Heart left ventricle (tissue), 16 donors: ENCODE measurements at regions not wholly inside any gene's neighbourhood (a gene's known extent, or its start where the extent isn't known, plus 50 kb on each side); places are given as distances from the start of the nearest gene placed in this dataset.

Experiments
- ATAC-seq, 4 donors: fragments of 200-7000 bp; cut with Tn5 transposase; one replicate each; pipeline ENCODE4 v1.9.1; 2020 to 2022; ENCODE audit warnings: moderate library complexity in 4 of 4, mild to moderate bottlenecking in 3 of 4, moderate number of reproducible peaks in 1 of 4
- DNase-seq, 5 donors: peaks; one replicate each; pipeline ENCODE4 v3.0.0-alpha.2; 2020
- H3K27ac ChIP-seq, 12 donors: fragments of 200-600 bp; sonication (generic) in 4 of 12; one replicate each; pipeline versions ENCODE4 v1.5.0 to v1.8.0; 2016 to 2022; ENCODE audit warnings: mild to moderate bottlenecking in 2 of 12
- H3K27me3 ChIP-seq, 9 donors: fragments of 200-600 bp; sonication (generic) in 2 of 9; one replicate each; pipeline versions ENCODE4 v1.5.1 to v1.8.0; 2016 to 2022; ENCODE audit warnings: mild to moderate bottlenecking in 3 of 9
- H3K36me3 ChIP-seq, 9 donors: fragments of 200-600 bp; sonication (generic) in 2 of 9; one replicate each; pipeline versions ENCODE4 v1.5.0 to v1.8.0; 2018 to 2022; ENCODE audit warnings: mild to moderate bottlenecking in 2 of 9
- H3K4me1 ChIP-seq, 12 donors: fragments of 200-600 bp; sonication (generic) in 4 of 12; one replicate each; pipeline versions ENCODE4 v1.5.0 to v1.8.0; 2016 to 2022; ENCODE audit warnings: mild to moderate bottlenecking in 3 of 12
- H3K4me3 ChIP-seq, 12 donors: fragments of 200-600 bp; sonication (generic) in 4 of 12; one replicate each; pipeline versions ENCODE4 v1.5.0 to v1.8.0; 2017 to 2022; ENCODE audit warnings: mild to moderate bottlenecking in 9 of 12, moderate library complexity in 4 of 12
- H3K9me3 ChIP-seq, 12 donors: fragments of 200-600 bp; sonication (generic) in 4 of 12; one replicate each; pipeline versions ENCODE4 v1.5.0 to v1.8.0; 2016 to 2022; ENCODE audit warnings: mild to moderate bottlenecking in 1 of 12
- CTCF ChIP-seq, 12 donors: fragments of 200-600 bp; sonication (generic) in 4 of 12; IDR thresholded peaks; one replicate each; pipeline versions ENCODE4 v1.5.0 to v1.8.0; 2018 to 2022; ENCODE audit warnings: antibody characterized with exemption in 12 of 12, mild to moderate bottlenecking in 5 of 12
- POLR2A ChIP-seq, 2 donors: fragments of 450-650 bp; IDR thresholded peaks; one replicate each; pipeline ENCODE4 v1.6.1; 2017; ENCODE audit warnings: antibody characterized with exemption in 2 of 2, mild to moderate bottlenecking in 2 of 2, moderate library complexity in 2 of 2
- WGBS, 4 donors: extraction: QIAGEN DNeasy Blood & Tissue Kit in 2 of 4; methylation state at CpG; one replicate each; pipeline versions ENCODE4 v1.1.5 to v1.1.7; 2013 to 2018; 5-methylcytosine and 5-hydroxymethylcytosine counted together
- intact Hi-C, 10 donors: fragments of 100-400 bp; cut with DNase I; formaldehyde crosslinking; loops; one replicate each; pipeline versions ENCODE4 v1.11.1 to v1.14.2; 2022
- donor health status: ischemic (EF 13 %, LVEDD 7.1; RV severe dilation, severe dysfunction).
- donor health status: healthy with polysubstance abuse.
- donor health status: DM: no; HTN: yes; CAD: no.
- donor health status: DM: no; HTN: no; CAD: no.
- donor health status: ischemic (EF 25% LVEDD 6.9; RV normal size, moderate dysfunction).
- donor health status: ischemic (EF 25% LVEDD 5.7; RV mildly dilated, moderate dysfunction).
- donor health status: healthy.
- donor health status: DM: yes; HTN: yes; CAD: no.
- donor health status: ischemic (EF 35%, LVEDD 5.7; RV mildly dilated, moderate dysfunction).
- donor health status: nonischemic (EF 11% LVEDD 7.7; RV severe dilation, severe dysfunction).
- donor health status: DM: yes; HTN: yes; CAD: no.
- donor health status: PGD.
- donor health status: ischemic (EF 29% LVEDD 5.4; RV normal size, mild dysfunction).
- donor health status: nonischemic (EF 23%, LVEDD 6.1; RV moderate dilation, normal function).

GRCh38 chr6:1110164-1110563 lies 201.7 kb upstream of the FOXQ1 start:
- H3K27me3 ChIP-seq, result peaks cover 0 to 9% (median 0%) of the 10 kb centered on the region in 9 donors
- TF ChIP-seq CTCF (IDR thresholded peaks at IDR 0.05) (no peak), POLR2A (IDR thresholded peaks at IDR 0.05) (no peak)
- H3K9me3 ChIP-seq, result peaks cover 0 to 4% (median 0%) of the 10 kb centered on the region in 12 donors
- H3K4me1 ChIP-seq, result no peaks in the 10 kb centered on the region
- no peak overlapping the region for H3K27ac ChIP-seq
- WGBS, 4 donors, result 86 to 100% (median 93%) methylated on average over 2 of the region's 2 CpGs
- intact Hi-C loops, result no loop called here
- H3K36me3 ChIP-seq, result no peaks in the 10 kb centered on the region
- no peak for ATAC-seq
- DNase-seq, result no peak
- no peak overlapping the region for H3K4me3 ChIP-seq

GRCh38 chr6:1109134-1109533 lies 202.8 kb upstream of the FOXQ1 start:
- no peaks in the 10 kb centered on the region for H3K36me3 ChIP-seq
- no peak for TF ChIP-seq CTCF (IDR thresholded peaks at IDR 0.05)
- TF ChIP-seq POLR2A (IDR thresholded peaks at IDR 0.05), result no peak
- peaks cover 0 to under 1% (median 0%) of the 10 kb centered on the region in 12 donors for H3K4me1 ChIP-seq
- DNase-seq (no peak), ATAC-seq (no peak)
- no peak overlapping the region for H3K27ac ChIP-seq
- peaks cover 0 to 4% (median 0%) of the 10 kb centered on the region in 12 donors for H3K9me3 ChIP-seq
- intact Hi-C loops, result no loop called here
- H3K4me3 ChIP-seq, result no peak overlapping the region
- 72 to 100% (median 97%) methylated on average over 2 of the region's 2 CpGs for WGBS, 4 donors
- H3K27me3 ChIP-seq, result peaks cover 0 to 9% (median 0%) of the 10 kb centered on the region in 9 donors

- H3K27ac ChIP-seq, result no peak overlapping the region
- ATAC-seq, result no peak
- DNase-seq, result no peak
- H3K4me1 ChIP-seq, result peaks cover 0 to 4% (median 0%) of the 10 kb centered on the region in 12 donors
- H3K9me3 ChIP-seq, result peaks cover 0 to 4% (median 0%) of the 10 kb centered on the region in 12 donors
- H3K36me3 ChIP-seq, result no peaks in the 10 kb centered on the region
- intact Hi-C loops, result no loop called here
- H3K4me3 ChIP-seq, result no peak overlapping the region
- peaks cover 0 to 9% (median 0%) of the 10 kb centered on the region in 9 donors for H3K27me3 ChIP-seq
- 84 to 93% (median 87%) methylated on average over 8 of the region's 8 CpGs for WGBS, 4 donors
- no peak for TF ChIP-seq POLR2A (IDR thresholded peaks at IDR 0.05)
- no peak for TF ChIP-seq CTCF (IDR thresholded peaks at IDR 0.05)
Measured at GRCh38 chr6:1108198-1108597, 203.7 kb upstream of the FOXQ1 start.

GRCh38 chr6:1107578-1107977 lies 204.3 kb upstream of the FOXQ1 start:
- peaks cover 0 to 4% (median 0%) of the 10 kb centered on the region in 12 donors for H3K9me3 ChIP-seq
- TF ChIP-seq CTCF (IDR thresholded peaks at IDR 0.05) (no peak), POLR2A (IDR thresholded peaks at IDR 0.05) (no peak)
- WGBS, 4 donors, result 80 to 91% (median 86%) methylated on average over 4 of the region's 4 CpGs
- H3K27me3 ChIP-seq, result peaks cover 0 to 9% (median 0%) of the 10 kb centered on the region in 9 donors
- no peaks in the 10 kb centered on the region for H3K36me3 ChIP-seq
- ATAC-seq (no peak), DNase-seq (no peak)
- no peak overlapping the region for H3K4me3 ChIP-seq
- intact Hi-C loops, result no loop called here
- H3K4me1 ChIP-seq, result peaks cover 0 to 4% (median 0%) of the 10 kb centered on the region in 12 donors
- H3K27ac ChIP-seq, result no peak overlapping the region
